ENCODE measurements at regions not wholly inside any gene's neighbourhood (a gene's known extent, or its start where the extent isn't known, plus 50 kb on each side); places are given as distances from the start of the nearest gene placed in this dataset.

GRCh38 chr9:4417578-4418325, 72.5 kb upstream of the SLC1A1 start:
- H3K4me2 ChIP-seq (replicated peaks; ENCODE audit: extremely low read depth, low read length, poor library complexity, severe bottlenecking), result no peak overlapping the region
- no peak overlapping the region for H3K27ac ChIP-seq (ENCODE audit: low read depth in 1 of 2, low read length in 2 of 2)
- H3K27me3 ChIP-seq (ENCODE audit: control insufficient read depth in 2 of 2, insufficient read depth in 2 of 2, low read length in 2 of 2), result no peaks in the 10 kb centered on the region
- H3K9me3 ChIP-seq (replicated peaks in 1 of 2; ENCODE audit: control insufficient read depth in 1 of 2, insufficient read depth in 1 of 2, low read length in 2 of 2), result no peaks in the 10 kb centered on the region
- no peaks in the 10 kb centered on the region for H4K20me1 ChIP-seq (ENCODE audit: insufficient read depth, low read length)
- H3K4me3 ChIP-seq (replicated peaks in 1 of 3; ENCODE audit: low read depth in 2 of 3, low read length in 3 of 3), result no peak overlapping the region
- H3K4me3 Mint-ChIP-seq, result no peak overlapping the region
- H2AFZ ChIP-seq (ENCODE audit: insufficient read depth, low read depth, low read length, poor library complexity, severe bottlenecking), result no peak overlapping the region
- TF ChIP-seq CTCF (IDR thresholded peaks at IDR 0.05), result no peak
- no peak for DNase-seq
- intact Hi-C loops (cut with micrococcal nuclease), result no loop called here
- no peaks in the 10 kb centered on the region for H3K36me3 Mint-ChIP-seq
- H3K27ac Mint-ChIP-seq, result no peak overlapping the region
- H3K27me3 Mint-ChIP-seq (ENCODE audit: low read depth in 3 of 3), result peaks cover 0 to 6% (median 3%) of the 10 kb centered on the region in 3 donors
- H3K4me1 ChIP-seq (ENCODE audit: control insufficient read depth in 1 of 2, insufficient read depth in 2 of 2, low read length in 2 of 2), result no peaks in the 10 kb centered on the region
- no peak overlapping the region for H3K9ac ChIP-seq (ENCODE audit: insufficient read depth, low read length, poor library complexity, severe bottlenecking)
- WGBS (ENCODE audit: insufficient coverage), result 100% methylated on average over 1 of the region's 2 CpGs
- H3K4me1 Mint-ChIP-seq, result no peaks in the 10 kb centered on the region
- H3K36me3 ChIP-seq (replicated peaks in 1 of 2; ENCODE audit: control insufficient read depth in 1 of 2, insufficient read depth in 2 of 2, low read length in 2 of 2), result no peaks in the 10 kb centered on the region
- H3K79me2 ChIP-seq (ENCODE audit: insufficient read depth, low read length), result no peaks in the 10 kb centered on the region
- H3K9me3 Mint-ChIP-seq, result peaks cover 0 to 13% (median 5%) of the 10 kb centered on the region in 7 donors

- no peak for TF ChIP-seq CTCF (IDR thresholded peaks at IDR 0.05)
- Mint-ChIP-seq H3K36me3 (no peaks in the 10 kb centered on the region), H3K27me3 (ENCODE audit: low read depth in 3 of 3) (peaks cover 0 to 4% (median 0%) of the 10 kb centered on the region in 3 donors), H3K9me3 (peaks cover 0 to 13% (median 5%) of the 10 kb centered on the region in 7 donors), H3K4me3 (no peak overlapping the region), H3K27ac (no peak overlapping the region), H3K4me1 (no peaks in the 10 kb centered on the region)
- H2AFZ ChIP-seq (ENCODE audit: insufficient read depth, low read depth, low read length, poor library complexity, severe bottlenecking), result no peak overlapping the region
- WGBS (ENCODE audit: insufficient coverage), result no CpG with 5 or more reads among the region's 1 CpG
- intact Hi-C loops (cut with micrococcal nuclease), result no loop called here
- H3K27ac ChIP-seq (ENCODE audit: low read depth in 1 of 2, low read length in 2 of 2), result no peak overlapping the region
- no peaks in the 10 kb centered on the region for H3K79me2 ChIP-seq (ENCODE audit: insufficient read depth, low read length)
- H3K4me1 ChIP-seq (ENCODE audit: control insufficient read depth in 1 of 2, insufficient read depth in 2 of 2, low read length in 2 of 2), result no peaks in the 10 kb centered on the region
- H3K4me2 ChIP-seq (replicated peaks; ENCODE audit: extremely low read depth, low read length, poor library complexity, severe bottlenecking), result no peak overlapping the region
- H4K20me1 ChIP-seq (ENCODE audit: insufficient read depth, low read length), result no peaks in the 10 kb centered on the region
- H3K27me3 ChIP-seq (ENCODE audit: control insufficient read depth in 2 of 2, insufficient read depth in 2 of 2, low read length in 2 of 2), result no peaks in the 10 kb centered on the region
- no peaks in the 10 kb centered on the region for H3K36me3 ChIP-seq (replicated peaks in 1 of 2; ENCODE audit: control insufficient read depth in 1 of 2, insufficient read depth in 2 of 2, low read length in 2 of 2)
- no peaks in the 10 kb centered on the region for H3K9me3 ChIP-seq (replicated peaks in 1 of 2; ENCODE audit: control insufficient read depth in 1 of 2, insufficient read depth in 1 of 2, low read length in 2 of 2)
- DNase-seq, result no peak
- H3K9ac ChIP-seq (ENCODE audit: insufficient read depth, low read length, poor library complexity, severe bottlenecking), result no peak overlapping the region
- H3K4me3 ChIP-seq (replicated peaks in 1 of 3; ENCODE audit: low read depth in 2 of 3, low read length in 3 of 3), result no peak overlapping the region
Measured at GRCh38 chr9:4416467-4416866, 73.8 kb upstream of the SLC1A1 start.

Measured in CD14-positive monocyte (primary cell).